Adipocyte (in vitro differentiated cells): ENCODE measurements at regions not wholly inside any gene's neighbourhood (a gene's known extent, or its start where the extent isn't known, plus 50 kb on each side); places are given as distances from the start of the nearest gene placed in this dataset.

Source experiments
- DNase-seq: peaks from one replicate; pipeline ENCODE4 v3.0.0-alpha.2; 2015; ENCODE audit warnings: low read depth
- H3K27me3 ChIP-seq: replicated peaks from 2 replicates; pipeline ENCODE4 v1.7.0; 2013; ENCODE audit warnings: mild to moderate bottlenecking, low read length, moderate library complexity; ENCODE audit not compliant: control insufficient read depth, insufficient read depth
- H3K36me3 ChIP-seq: 2 replicates; pipeline ENCODE4 v1.7.0; 2013; ENCODE audit warnings: low read length, mild to moderate bottlenecking, moderate library complexity; ENCODE audit not compliant: control insufficient read depth, insufficient read depth, severe bottlenecking
- H3K4me1 ChIP-seq: 2 replicates; pipeline ENCODE4 v1.7.0; 2013; ENCODE audit warnings: mild to moderate bottlenecking, low read length, moderate library complexity; ENCODE audit not compliant: control insufficient read depth, insufficient read depth
- H3K4me3 ChIP-seq: 2 replicates; pipeline ENCODE4 v1.7.0; 2013; ENCODE audit warnings: mild to moderate bottlenecking, low read length, moderate library complexity
- H3K9ac ChIP-seq: 2 replicates; pipeline ENCODE4 v1.7.0; 2013; ENCODE audit warnings: mild to moderate bottlenecking, low read length, moderate library complexity
- H3K9me3 ChIP-seq: 2 replicates; pipeline ENCODE4 v1.7.0; 2013; ENCODE audit warnings: mild to moderate bottlenecking, low read length, moderate library complexity; ENCODE audit not compliant: control insufficient read depth

DNA sequence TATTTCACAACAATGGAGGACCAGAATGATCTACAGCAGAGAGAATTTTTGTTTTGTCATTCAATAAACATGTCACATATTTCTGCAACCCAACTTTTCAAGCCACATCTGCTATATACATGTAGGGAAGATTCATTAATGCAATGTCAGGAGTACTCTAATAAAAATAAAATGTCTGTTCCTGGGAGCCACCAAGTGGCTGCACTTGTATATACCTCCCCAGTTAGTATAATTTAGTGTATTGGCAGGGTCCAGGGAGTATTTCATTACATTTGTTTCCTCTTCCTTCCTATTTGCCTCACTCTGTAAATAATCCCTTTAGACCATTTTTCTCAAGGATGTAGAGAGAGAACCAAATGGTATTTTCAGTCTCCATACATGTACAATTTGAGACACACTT, 1169.0 kb downstream of the DIAPH3 start:
- H3K9me3 ChIP-seq = no peaks in the 10 kb centered on the region
- no peaks in the 10 kb centered on the region for H3K4me1 ChIP-seq
- no peak for DNase-seq

DNA sequence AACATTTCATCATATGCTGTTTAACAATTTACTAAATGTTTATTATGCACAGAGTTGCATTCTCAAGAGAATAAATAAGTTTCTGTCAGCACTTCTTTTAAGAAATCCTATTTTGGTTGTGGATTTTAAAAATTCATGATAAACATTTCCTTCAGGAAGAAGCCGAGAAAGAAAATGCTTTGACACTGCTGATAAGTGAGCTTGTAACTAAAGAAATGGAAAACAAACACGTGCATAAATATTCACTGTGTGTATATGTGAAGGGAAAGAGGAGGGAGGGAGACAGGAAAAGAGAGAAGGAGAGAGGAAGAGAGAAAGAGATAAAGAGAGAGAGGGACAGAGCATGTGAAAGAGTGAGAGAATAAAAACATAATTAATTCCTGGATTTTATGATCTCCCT, 1165.0 kb downstream of the DIAPH3 start:
- Histone ChIP-seq H3K4me3 (no peak overlapping the region), H3K36me3 (no peaks in the 10 kb centered on the region), H3K9me3 (no peaks in the 10 kb centered on the region), H3K4me1 (no peaks in the 10 kb centered on the region), H3K27me3 (no peaks in the 10 kb centered on the region), H3K9ac (no peak overlapping the region)
- no peak for DNase-seq

More for the DNA sequence above, 1169.0 kb downstream of the DIAPH3 start:
- Histone ChIP-seq H3K27me3 (no peaks in the 10 kb centered on the region), H3K9ac (no peak overlapping the region), H3K36me3 (no peaks in the 10 kb centered on the region), H3K4me3 (no peak overlapping the region)

DNA sequence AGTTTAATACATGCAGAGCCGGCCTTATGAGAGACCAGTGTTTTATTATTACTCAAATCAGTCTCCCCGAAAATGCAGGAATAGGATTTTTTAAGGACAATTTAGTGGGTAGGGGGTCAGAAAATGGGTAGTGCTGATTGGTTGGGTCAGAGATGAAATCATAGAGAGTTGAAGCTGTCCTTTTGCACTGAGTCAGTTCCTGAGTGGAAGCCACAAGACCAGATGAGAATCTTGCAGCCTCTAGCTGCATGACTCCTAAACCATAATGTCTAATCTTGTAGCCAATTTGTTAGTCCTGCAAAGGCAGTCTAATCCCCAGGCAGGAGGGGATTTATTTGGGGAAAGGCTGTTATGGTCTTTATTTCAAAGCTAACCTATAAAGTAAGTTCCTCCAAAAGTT, 1163.9 kb downstream of the DIAPH3 start:
- H3K9ac ChIP-seq = no peak overlapping the region
- H3K4me3 ChIP-seq = no peak overlapping the region
- H3K27me3 ChIP-seq = no peaks in the 10 kb centered on the region
- no peaks in the 10 kb centered on the region for H3K4me1 ChIP-seq
- no peaks in the 10 kb centered on the region for H3K9me3 ChIP-seq
- H3K36me3 ChIP-seq = no peaks in the 10 kb centered on the region
- DNase-seq = no peak

DNA sequence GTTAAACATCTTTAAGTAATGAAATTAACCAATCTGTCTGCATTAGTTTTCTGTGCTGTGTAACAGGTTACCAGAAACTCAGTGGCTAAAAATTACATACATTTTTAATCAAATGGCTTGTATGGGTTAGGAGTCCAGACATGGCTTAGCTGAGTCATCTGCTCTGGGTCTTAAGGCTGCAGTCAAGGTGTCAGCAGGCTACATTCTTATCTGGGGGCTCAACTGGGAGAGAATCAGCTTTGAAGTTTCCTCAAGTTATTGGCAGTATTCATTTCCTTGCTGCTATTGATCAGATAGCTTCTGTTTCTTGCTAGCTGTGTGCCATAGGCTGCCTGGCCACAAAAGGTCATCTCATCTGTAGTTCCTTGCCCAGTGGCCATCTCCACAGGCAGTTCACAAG, 1163.0 kb downstream of the DIAPH3 start:
- Histone ChIP-seq H3K9me3 (no peaks in the 10 kb centered on the region), H3K9ac (no peak overlapping the region), H3K4me1 (no peaks in the 10 kb centered on the region), H3K27me3 (no peaks in the 10 kb centered on the region), H3K36me3 (no peaks in the 10 kb centered on the region), H3K4me3 (no peak overlapping the region)
- DNase-seq = no peak

DNA sequence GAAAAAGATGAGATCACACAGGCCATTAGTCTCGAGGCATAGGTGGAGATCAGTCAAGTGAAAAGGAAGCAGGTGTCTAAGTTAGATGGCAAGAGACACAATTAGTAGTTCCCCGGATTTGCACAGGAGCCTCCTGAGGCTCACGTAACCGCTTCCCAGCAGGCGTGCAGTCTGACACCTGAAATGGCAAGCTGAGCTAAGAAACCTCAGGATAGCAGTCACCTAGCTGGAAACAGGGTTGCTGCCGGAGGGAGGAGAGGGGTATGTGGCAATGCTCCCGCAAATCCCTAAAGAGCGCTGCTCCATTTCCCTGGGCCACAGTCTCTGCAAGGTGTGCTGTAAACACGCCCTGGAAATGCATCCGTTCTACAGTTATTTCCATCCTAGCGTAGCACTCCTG, 1151.0 kb downstream of the DIAPH3 start:
- Histone ChIP-seq H3K9ac (no peak overlapping the region), H3K27me3 (no peaks in the 10 kb centered on the region), H3K4me3 (no peak overlapping the region), H3K9me3 (no peaks in the 10 kb centered on the region), H3K4me1 (no peaks in the 10 kb centered on the region), H3K36me3 (no peaks in the 10 kb centered on the region)
- no peak for DNase-seq

DNA sequence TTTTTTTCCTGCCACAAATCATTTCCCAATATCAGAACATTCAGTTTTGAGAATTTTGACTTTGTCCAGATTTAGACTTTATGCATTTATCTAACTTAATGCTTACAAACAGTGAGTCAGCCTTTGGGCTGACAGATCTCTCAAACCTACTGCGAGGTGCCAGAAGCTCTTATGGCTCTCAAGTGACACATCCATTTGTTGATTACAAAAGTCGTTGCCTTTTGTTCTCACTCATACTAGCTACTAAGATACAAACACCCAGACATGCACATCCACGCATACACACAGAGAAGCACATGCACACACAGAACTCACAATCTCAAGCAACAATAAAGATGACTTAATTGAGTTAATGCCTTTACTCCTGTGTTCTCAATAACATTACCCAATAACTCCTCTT, 1147.5 kb downstream of the DIAPH3 start:
- Histone ChIP-seq H3K9me3 (no peaks in the 10 kb centered on the region), H3K4me1 (no peaks in the 10 kb centered on the region), H3K36me3 (no peaks in the 10 kb centered on the region), H3K4me3 (no peak overlapping the region), H3K9ac (no peak overlapping the region), H3K27me3 (no peaks in the 10 kb centered on the region)
- DNase-seq = no peak

DNA sequence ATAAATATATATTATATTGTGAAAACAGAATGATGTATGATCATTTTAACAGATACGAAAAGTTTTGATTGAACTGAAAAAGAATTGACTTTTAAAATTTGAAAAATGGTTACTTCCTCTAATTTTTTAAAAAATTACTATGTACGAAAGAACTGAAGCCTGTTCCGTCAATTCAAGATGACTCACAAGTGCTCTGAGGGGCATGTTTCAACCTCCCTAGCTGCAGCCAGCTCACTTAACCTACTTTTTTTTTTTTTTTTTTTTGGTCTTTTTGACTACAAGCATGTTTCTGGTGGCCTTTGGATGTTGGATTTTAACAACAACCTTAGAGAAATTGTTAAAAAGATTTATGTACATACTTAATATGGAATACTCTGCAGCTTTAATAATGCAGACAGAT, 1139.3 kb downstream of the DIAPH3 start:
- H3K9me3 ChIP-seq = no peaks in the 10 kb centered on the region
- no peaks in the 10 kb centered on the region for H3K27me3 ChIP-seq
- no peak for DNase-seq
- no peaks in the 10 kb centered on the region for H3K36me3 ChIP-seq
- H3K4me3 ChIP-seq = no peak overlapping the region
- H3K9ac ChIP-seq = no peak overlapping the region
- H3K4me1 ChIP-seq = no peaks in the 10 kb centered on the region

DNA sequence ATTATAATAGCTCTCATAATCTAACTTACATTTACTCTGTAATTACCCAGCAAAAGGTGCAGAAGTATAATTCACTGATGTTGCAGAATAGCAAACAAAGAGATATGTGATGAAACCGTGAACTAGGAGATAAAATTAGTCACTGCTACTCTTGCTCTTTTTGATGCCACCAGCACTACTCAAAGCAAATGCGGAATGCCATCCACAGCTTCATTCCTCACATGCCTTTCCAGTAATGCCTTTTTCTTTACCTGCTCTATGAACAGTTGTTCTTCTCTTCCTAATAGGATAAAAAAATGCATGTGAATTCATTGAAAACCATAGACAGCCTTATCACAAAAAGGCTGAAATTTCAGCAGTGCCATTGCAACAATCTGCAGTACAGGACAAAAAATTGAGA, 1129.5 kb downstream of the DIAPH3 start:
- H3K36me3 ChIP-seq = no peaks in the 10 kb centered on the region
- DNase-seq = no peak
- H3K9ac ChIP-seq = no peak overlapping the region
- no peaks in the 10 kb centered on the region for H3K4me1 ChIP-seq
- no peaks in the 10 kb centered on the region for H3K27me3 ChIP-seq
- H3K4me3 ChIP-seq = no peak overlapping the region
- no peaks in the 10 kb centered on the region for H3K9me3 ChIP-seq

DNA sequence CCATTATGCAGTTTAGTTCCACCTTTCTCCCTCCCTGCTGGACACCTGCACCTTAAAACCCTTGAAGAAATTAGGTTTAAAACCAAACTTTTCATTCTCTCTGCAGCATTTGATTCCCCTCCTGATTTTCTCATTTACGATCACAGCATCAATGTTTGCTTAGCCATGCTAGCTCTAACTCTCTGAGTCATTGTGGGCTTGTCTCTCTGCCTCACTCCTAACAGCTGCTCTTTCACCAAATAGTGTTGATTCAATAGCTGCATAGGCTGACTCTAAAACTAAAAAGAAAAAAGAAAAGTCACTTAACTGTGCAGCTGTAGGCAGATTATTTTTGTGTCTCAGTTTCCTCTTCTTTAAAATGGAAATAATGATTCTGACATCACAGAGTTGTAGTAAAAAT, 1124.9 kb downstream of the DIAPH3 start:
- H3K27me3 ChIP-seq = no peaks in the 10 kb centered on the region
- no peak overlapping the region for H3K9ac ChIP-seq
- H3K9me3 ChIP-seq = no peaks in the 10 kb centered on the region
- H3K36me3 ChIP-seq = no peaks in the 10 kb centered on the region
- DNase-seq = no peak
- H3K4me3 ChIP-seq = no peak overlapping the region
- no peaks in the 10 kb centered on the region for H3K4me1 ChIP-seq

DNA sequence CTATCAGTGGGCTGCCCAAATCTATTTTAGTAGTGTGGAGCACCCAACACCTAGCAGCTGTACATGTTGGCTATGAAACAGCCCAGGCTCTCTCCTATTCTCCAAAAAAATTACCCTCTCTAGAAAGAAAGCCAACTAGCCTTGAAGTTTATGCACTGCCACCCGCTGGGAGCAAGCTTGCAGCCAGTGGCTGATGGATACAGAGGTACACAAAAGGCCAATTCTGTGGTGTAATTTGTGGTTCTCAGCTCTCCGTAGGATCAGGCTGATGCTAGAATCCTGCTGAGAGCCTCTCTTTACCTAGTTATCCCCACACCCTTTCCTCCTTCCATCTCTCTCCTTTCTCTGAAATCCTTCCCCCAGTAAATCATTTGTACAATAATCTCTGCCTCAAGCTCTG, 1120.7 kb downstream of the DIAPH3 start:
- Histone ChIP-seq H3K4me1 (no peaks in the 10 kb centered on the region), H3K9ac (no peak overlapping the region), H3K4me3 (no peak overlapping the region), H3K36me3 (no peaks in the 10 kb centered on the region), H3K9me3 (no peaks in the 10 kb centered on the region), H3K27me3 (no peaks in the 10 kb centered on the region)
- no peak for DNase-seq

DNA sequence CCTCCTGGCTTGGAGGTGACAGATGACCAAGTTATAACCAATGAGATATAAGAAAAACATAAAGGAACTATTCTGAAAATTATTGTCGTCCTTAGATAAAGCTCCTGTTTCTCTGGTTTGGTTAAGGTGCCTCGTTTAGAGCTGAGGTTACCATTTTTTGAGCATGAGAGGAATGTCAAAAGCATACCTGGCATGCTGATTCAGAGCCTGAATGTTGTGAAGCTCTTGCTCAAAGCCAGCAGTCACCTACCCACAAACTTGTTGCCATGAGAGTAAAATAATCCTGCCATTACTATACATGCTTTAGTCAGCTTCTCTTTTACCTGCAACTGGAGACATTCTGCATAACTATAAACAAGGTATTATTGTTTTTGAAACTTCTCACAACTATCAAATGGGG, 1116.2 kb downstream of the DIAPH3 start:
- Histone ChIP-seq H3K27me3 (no peaks in the 10 kb centered on the region), H3K36me3 (no peaks in the 10 kb centered on the region), H3K9me3 (no peaks in the 10 kb centered on the region), H3K9ac (no peak overlapping the region), H3K4me3 (no peak overlapping the region), H3K4me1 (no peaks in the 10 kb centered on the region)
- DNase-seq = no peak

DNA sequence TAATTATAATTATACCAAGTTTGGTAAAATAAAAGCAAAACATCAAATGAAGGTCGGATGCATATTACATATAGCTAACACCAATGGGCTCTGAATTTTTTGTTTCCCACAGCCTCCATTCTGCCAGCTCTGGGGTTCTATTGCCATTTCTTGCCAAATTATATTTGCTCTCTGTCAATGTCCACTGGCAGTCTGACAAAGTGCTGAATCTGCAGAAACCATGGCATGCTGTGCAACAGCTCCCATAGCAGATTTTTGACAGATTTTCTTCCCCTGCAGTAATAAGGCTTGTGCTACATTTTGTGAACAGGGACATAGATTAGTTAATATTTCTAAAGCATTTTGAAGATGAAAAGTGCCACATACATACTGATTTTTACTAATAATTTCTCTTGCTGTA, 1102.1 kb downstream of the DIAPH3 start:
- Histone ChIP-seq H3K4me1 (no peaks in the 10 kb centered on the region), H3K9ac (no peak overlapping the region), H3K36me3 (no peaks in the 10 kb centered on the region), H3K4me3 (no peak overlapping the region), H3K27me3 (no peaks in the 10 kb centered on the region), H3K9me3 (no peaks in the 10 kb centered on the region)
- DNase-seq = no peak
